GM23338 (cell line): ENCODE measurements at regions not wholly inside any gene's neighbourhood (a gene's known extent, or its start where the extent isn't known, plus 50 kb on each side); places are given as distances from the start of the nearest gene placed in this dataset.

Source experiments
- ATAC-seq: fragments of 200-7000 bp; cut with Tn5 transposase; 3 replicates; pipeline ENCODE4 v1.9.1; 2020
- DNase-seq: peaks from one replicate; pipeline ENCODE4 v3.0.0-alpha.2; 2015; ENCODE audit warnings: low spot score
- H2AFZ ChIP-seq: fragments of 200-600 bp; sonication (generic); 2 replicates; pipeline ENCODE4 v1.8.0; 2016; ENCODE audit warnings: antibody characterized with exemption, mild to moderate bottlenecking, moderate library complexity
- H3F3A ChIP-seq: fragments of 200-600 bp; sonication (generic); replicated peaks from 2 replicates; pipeline ENCODE4 v1.8.0; 2017; ENCODE audit warnings: antibody characterized with exemption, mixed run types, low read depth
- H3K27ac ChIP-seq: fragments of 200-600 bp; sonication (generic); 2 replicates; pipeline ENCODE4 v1.6.1; 2016; ENCODE audit warnings: low read depth
- H3K27me3 ChIP-seq: fragments of 200-600 bp; sonication (generic); 2 replicates; pipeline ENCODE4 v1.8.0; 2016; ENCODE audit warnings: mild to moderate bottlenecking, mixed run types, moderate library complexity; ENCODE audit not compliant: insufficient read depth
- H3K36me3 ChIP-seq: fragments of 200-600 bp; sonication (generic); 2 replicates; pipeline ENCODE4 v1.8.0; 2016; ENCODE audit warnings: mild to moderate bottlenecking; ENCODE audit not compliant: insufficient read depth
- H3K4me1 ChIP-seq: fragments of 200-600 bp; sonication (generic); 2 replicates; pipeline ENCODE4 v1.8.0; 2016; ENCODE audit warnings: mild to moderate bottlenecking, moderate library complexity; ENCODE audit not compliant: insufficient read depth
- H3K4me2 ChIP-seq: fragments of 200-600 bp; sonication (generic); 2 replicates; pipeline ENCODE4 v1.7.1; 2017; ENCODE audit warnings: mixed run types
- H3K4me3 ChIP-seq: fragments of 200-600 bp; sonication (generic); 2 replicates; pipeline ENCODE4 v1.6.1; 2016; ENCODE audit warnings: mixed run types
- H3K79me2 ChIP-seq: fragments of 200-600 bp; sonication (generic); replicated peaks from 2 replicates; pipeline ENCODE4 v1.8.0; 2017; ENCODE audit warnings: mild to moderate bottlenecking; ENCODE audit not compliant: insufficient read depth
- H3K9me2 ChIP-seq: fragments of 200-600 bp; sonication (generic); 2 replicates; pipeline ENCODE4 v1.8.0; 2017; ENCODE audit not compliant: insufficient read depth
- H4K20me1 ChIP-seq: fragments of 200-600 bp; sonication (generic); replicated peaks from 2 replicates; pipeline ENCODE4 v1.8.0; 2017; ENCODE audit warnings: mild to moderate bottlenecking; ENCODE audit not compliant: insufficient read depth
- H3K27ac Mint-ChIP-seq: 2 replicates; pipeline ENCODE4 v1.8.0; 2020; ENCODE audit warnings: inconsistent platforms, mild to moderate bottlenecking, moderate library complexity, mixed read lengths
- H3K27me3 Mint-ChIP-seq: 3 replicates; pipeline ENCODE4 v1.8.0; 2022; ENCODE audit warnings: low read depth, mild to moderate bottlenecking, moderate library complexity, mixed read lengths, inconsistent platforms; ENCODE audit not compliant: insufficient read depth, poor library complexity
- H3K36me3 Mint-ChIP-seq: 3 replicates; pipeline ENCODE4 v1.8.0; 2021; ENCODE audit warnings: low read depth, mild to moderate bottlenecking, inconsistent platforms, moderate library complexity, mixed read lengths
- H3K4me1 Mint-ChIP-seq: 3 replicates; pipeline ENCODE4 v1.8.0; 2020; ENCODE audit warnings: mild to moderate bottlenecking, inconsistent platforms, mixed read lengths
- H3K4me3 Mint-ChIP-seq: 3 replicates; pipeline ENCODE4 v1.8.0; 2021; ENCODE audit warnings: moderate library complexity, mild to moderate bottlenecking, inconsistent platforms, mixed read lengths
- H3K9me3 Mint-ChIP-seq: 3 replicates; pipeline ENCODE4 v1.8.0; 2020; ENCODE audit warnings: moderate library complexity, mild to moderate bottlenecking, inconsistent platforms, mixed read lengths
- CREB1 ChIP-seq: fragments of 250-450 bp; sonication (Bioruptor Pico); IDR thresholded peaks from 2 replicates; pipeline ENCODE4 v1.5.0; 2020; ENCODE audit warnings: low read depth, mild to moderate bottlenecking, moderate library complexity
- CTCF ChIP-seq, 2 experiments: fragments of 200-600 bp in 1 of 2; sonication (generic) in 1 of 2; conservative IDR thresholded peaks; 2 replicates each; pipeline versions ENCODE4 v1.5.1 to v1.6.1; 2016 to 2017; ENCODE audit warnings: antibody characterized with exemption in 2 of 2, low read depth in 2 of 2, mild to moderate bottlenecking in 2 of 2, moderate library complexity in 1 of 2
- ETS1 ChIP-seq: IDR thresholded peaks from 2 replicates; pipeline ENCODE4 v1.6.1; 2016; ENCODE audit warnings: antibody characterized with exemption
- EZH2 ChIP-seq: fragments of 200-600 bp; sonication (generic); IDR thresholded peaks from one replicate; pipeline ENCODE4 v1.8.0; 2017; ENCODE audit warnings: antibody characterized with exemption, mild to moderate bottlenecking, low read depth; ENCODE audit not compliant: unreplicated experiment
- EZH2phosphoT487 ChIP-seq: fragments of 200-600 bp; sonication (generic); IDR thresholded peaks from one replicate; pipeline ENCODE4 v1.8.1; 2018; ENCODE audit warnings: antibody characterized with exemption; ENCODE audit not compliant: unreplicated experiment
- JUNB ChIP-seq: IDR thresholded peaks from one replicate; pipeline ENCODE4 v1.6.1; 2016; ENCODE audit warnings: antibody characterized with exemption; ENCODE audit not compliant: unreplicated experiment
- NANOG ChIP-seq: IDR thresholded peaks from 2 replicates; pipeline ENCODE4 v1.6.1; 2016; ENCODE audit warnings: antibody characterized with exemption, borderline replicate concordance
- POLR2AphosphoS5 ChIP-seq: IDR thresholded peaks from 2 replicates; pipeline ENCODE4 v1.6.1; 2016; ENCODE audit warnings: antibody characterized with exemption, low read depth
- STAT1 ChIP-seq: IDR thresholded peaks from one replicate; pipeline ENCODE4 v1.6.1; 2016; ENCODE audit warnings: antibody characterized with exemption; ENCODE audit not compliant: unreplicated experiment
- ZNF114 ChIP-seq: fragments of 250-450 bp; sonication (Bioruptor Pico); IDR thresholded peaks from 2 replicates; pipeline ENCODE4 v1.5.0; 2020; ENCODE audit warnings: mild to moderate bottlenecking, moderate library complexity
- ZNF331 ChIP-seq: fragments of 250-450 bp; sonication (Bioruptor Pico); IDR thresholded peaks from 2 replicates; pipeline ENCODE4 v1.5.0; 2020; ENCODE audit warnings: low read depth, mild to moderate bottlenecking, moderate library complexity
- TF ChIP-seq, protein P1 (sequence below): fragments of 250-450 bp; sonication (Bioruptor Pico); IDR thresholded peaks from 2 replicates; pipeline ENCODE4 v1.5.0; 2020; ENCODE audit warnings: mild to moderate bottlenecking, moderate library complexity
- TF ChIP-seq, protein P2 (sequence below): IDR thresholded peaks from one replicate; pipeline ENCODE4 v1.6.1; 2018; ENCODE audit warnings: antibody characterized with exemption; ENCODE audit not compliant: unreplicated experiment

DNA sequence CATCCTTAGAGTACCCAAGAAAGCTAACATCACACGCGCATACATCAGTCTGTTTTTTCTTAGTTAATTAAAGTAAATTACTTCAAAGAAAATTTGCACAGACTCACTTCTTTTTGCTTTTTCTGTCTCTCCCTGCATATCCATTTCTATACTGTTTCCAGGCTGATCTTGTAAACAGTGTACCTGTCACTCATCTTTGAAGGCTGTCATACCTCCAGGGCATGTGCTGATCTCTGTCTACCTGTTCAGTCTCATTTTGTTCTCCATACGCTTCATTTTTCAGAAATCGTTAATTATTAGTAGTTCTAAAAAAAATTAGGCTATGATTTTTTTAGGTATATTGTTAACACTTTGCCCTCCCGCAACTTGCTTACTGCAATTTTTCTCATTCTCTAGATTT is 313.9 kb upstream of the ROBO2 start:
- Histone ChIP-seq H3K4me1 (no peaks in the 10 kb centered on the region), H3F3A (no peaks in the 10 kb centered on the region), H3K79me2 (no peaks in the 10 kb centered on the region), H3K4me2 (0 out of 2 replicates have a peak overlapping the region, but pooled peaks have one; percentile 25), H3K27ac (no peak overlapping the region), H4K20me1 (no peaks in the 10 kb centered on the region), H3K9me2 (no peaks in the 10 kb centered on the region), H3K36me3 (no peaks in the 10 kb centered on the region), H3K4me3 (no peak overlapping the region), H3K27me3 (no peaks in the 10 kb centered on the region), H2AFZ (no peak overlapping the region)
- Mint-ChIP-seq H3K36me3 (no peaks in the 10 kb centered on the region), H3K4me1 (peaks cover 19% of the 10 kb centered on the region), H3K9me3 (no peaks in the 10 kb centered on the region), H3K4me3 (no peak overlapping the region), H3K27ac (no peak overlapping the region), H3K27me3 (peaks cover 1% of the 10 kb centered on the region)
- ATAC-seq (no peak), DNase-seq (no peak)
- TF ChIP-seq CTCF (conservative IDR thresholded peaks at IDR 0.05; ENCODE audit: low read depth in 2 of 2) (no peak), CREB1 (CRISPR knock-in tag) (no peak), NANOG (no peak), JUNB (no peak), EZH2phosphoT487 (no peak), ZNF331 (CRISPR knock-in tag) (no peak), POLR2AphosphoS5 (no peak), STAT1 (no peak), ETS1 (no peak), EZH2 (no peak), ZNF114 (CRISPR knock-in tag) (no peak)
- TF ChIP-seq, protein P1, sequence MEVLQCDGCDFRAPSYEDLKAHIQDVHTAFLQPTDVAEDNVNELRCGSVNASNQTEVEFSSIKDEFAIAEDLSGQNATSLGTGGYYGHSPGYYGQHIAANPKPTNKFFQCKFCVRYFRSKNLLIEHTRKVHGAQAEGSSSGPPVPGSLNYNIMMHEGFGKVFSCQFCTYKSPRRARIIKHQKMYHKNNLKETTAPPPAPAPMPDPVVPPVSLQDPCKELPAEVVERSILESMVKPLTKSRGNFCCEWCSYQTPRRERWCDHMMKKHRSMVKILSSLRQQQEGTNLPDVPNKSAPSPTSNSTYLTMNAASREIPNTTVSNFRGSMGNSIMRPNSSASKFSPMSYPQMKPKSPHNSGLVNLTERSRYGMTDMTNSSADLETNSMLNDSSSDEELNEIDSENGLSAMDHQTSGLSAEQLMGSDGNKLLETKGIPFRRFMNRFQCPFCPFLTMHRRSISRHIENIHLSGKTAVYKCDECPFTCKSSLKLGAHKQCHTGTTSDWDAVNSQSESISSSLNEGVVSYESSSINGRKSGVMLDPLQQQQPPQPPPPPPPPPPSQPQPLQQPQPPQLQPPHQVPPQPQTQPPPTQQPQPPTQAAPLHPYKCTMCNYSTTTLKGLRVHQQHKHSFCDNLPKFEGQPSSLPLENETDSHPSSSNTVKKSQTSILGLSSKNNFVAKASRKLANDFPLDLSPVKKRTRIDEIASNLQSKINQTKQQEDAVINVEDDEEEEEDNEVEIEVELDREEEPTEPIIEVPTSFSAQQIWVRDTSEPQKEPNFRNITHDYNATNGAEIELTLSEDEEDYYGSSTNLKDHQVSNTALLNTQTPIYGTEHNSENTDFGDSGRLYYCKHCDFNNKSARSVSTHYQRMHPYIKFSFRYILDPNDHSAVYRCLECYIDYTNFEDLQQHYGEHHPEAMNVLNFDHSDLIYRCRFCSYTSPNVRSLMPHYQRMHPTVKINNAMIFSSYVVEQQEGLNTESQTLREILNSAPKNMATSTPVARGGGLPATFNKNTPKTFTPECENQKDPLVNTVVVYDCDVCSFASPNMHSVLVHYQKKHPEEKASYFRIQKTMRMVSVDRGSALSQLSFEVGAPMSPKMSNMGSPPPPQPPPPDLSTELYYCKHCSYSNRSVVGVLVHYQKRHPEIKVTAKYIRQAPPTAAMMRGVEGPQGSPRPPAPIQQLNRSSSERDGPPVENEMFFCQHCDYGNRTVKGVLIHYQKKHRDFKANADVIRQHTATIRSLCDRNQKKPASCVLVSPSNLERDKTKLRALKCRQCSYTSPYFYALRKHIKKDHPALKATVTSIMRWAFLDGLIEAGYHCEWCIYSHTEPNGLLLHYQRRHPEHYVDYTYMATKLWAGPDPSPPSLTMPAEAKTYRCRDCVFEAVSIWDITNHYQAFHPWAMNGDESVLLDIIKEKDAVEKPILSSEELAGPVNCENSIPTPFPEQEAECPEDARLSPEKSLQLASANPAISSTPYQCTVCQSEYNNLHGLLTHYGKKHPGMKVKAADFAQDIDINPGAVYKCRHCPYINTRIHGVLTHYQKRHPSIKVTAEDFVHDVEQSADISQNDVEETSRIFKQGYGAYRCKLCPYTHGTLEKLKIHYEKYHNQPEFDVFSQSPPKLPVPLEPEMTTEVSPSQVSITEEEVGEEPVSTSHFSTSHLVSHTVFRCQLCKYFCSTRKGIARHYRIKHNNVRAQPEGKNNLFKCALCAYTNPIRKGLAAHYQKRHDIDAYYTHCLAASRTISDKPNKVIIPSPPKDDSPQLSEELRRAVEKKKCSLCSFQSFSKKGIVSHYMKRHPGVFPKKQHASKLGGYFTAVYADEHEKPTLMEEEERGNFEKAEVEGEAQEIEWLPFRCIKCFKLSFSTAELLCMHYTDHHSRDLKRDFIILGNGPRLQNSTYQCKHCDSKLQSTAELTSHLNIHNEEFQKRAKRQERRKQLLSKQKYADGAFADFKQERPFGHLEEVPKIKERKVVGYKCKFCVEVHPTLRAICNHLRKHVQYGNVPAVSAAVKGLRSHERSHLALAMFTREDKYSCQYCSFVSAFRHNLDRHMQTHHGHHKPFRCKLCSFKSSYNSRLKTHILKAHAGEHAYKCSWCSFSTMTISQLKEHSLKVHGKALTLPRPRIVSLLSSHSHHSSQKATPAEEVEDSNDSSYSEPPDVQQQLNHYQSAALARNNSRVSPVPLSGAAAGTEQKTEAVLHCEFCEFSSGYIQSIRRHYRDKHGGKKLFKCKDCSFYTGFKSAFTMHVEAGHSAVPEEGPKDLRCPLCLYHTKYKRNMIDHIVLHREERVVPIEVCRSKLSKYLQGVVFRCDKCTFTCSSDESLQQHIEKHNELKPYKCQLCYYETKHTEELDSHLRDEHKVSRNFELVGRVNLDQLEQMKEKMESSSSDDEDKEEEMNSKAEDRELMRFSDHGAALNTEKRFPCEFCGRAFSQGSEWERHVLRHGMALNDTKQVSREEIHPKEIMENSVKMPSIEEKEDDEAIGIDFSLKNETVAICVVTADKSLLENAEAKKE (CRISPR knock-in tag), result no peak
- TF ChIP-seq, protein P2, sequence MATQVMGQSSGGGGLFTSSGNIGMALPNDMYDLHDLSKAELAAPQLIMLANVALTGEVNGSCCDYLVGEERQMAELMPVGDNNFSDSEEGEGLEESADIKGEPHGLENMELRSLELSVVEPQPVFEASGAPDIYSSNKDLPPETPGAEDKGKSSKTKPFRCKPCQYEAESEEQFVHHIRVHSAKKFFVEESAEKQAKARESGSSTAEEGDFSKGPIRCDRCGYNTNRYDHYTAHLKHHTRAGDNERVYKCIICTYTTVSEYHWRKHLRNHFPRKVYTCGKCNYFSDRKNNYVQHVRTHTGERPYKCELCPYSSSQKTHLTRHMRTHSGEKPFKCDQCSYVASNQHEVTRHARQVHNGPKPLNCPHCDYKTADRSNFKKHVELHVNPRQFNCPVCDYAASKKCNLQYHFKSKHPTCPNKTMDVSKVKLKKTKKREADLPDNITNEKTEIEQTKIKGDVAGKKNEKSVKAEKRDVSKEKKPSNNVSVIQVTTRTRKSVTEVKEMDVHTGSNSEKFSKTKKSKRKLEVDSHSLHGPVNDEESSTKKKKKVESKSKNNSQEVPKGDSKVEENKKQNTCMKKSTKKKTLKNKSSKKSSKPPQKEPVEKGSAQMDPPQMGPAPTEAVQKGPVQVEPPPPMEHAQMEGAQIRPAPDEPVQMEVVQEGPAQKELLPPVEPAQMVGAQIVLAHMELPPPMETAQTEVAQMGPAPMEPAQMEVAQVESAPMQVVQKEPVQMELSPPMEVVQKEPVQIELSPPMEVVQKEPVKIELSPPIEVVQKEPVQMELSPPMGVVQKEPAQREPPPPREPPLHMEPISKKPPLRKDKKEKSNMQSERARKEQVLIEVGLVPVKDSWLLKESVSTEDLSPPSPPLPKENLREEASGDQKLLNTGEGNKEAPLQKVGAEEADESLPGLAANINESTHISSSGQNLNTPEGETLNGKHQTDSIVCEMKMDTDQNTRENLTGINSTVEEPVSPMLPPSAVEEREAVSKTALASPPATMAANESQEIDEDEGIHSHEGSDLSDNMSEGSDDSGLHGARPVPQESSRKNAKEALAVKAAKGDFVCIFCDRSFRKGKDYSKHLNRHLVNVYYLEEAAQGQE, result no peak
